HG02763 (cell line): ENCODE measurements at regions not wholly inside any gene's neighbourhood (a gene's known extent, or its start where the extent isn't known, plus 50 kb on each side); places are given as distances from the start of the nearest gene placed in this dataset.

Experiments
- ATAC-seq: cut with Tn5 transposase; IDR thresholded peaks from one replicate; pipeline ENCODE4 v1.9.1; 2021; ENCODE audit warnings: mild to moderate bottlenecking, moderate library complexity; ENCODE audit not compliant: unreplicated experiment

DNA sequence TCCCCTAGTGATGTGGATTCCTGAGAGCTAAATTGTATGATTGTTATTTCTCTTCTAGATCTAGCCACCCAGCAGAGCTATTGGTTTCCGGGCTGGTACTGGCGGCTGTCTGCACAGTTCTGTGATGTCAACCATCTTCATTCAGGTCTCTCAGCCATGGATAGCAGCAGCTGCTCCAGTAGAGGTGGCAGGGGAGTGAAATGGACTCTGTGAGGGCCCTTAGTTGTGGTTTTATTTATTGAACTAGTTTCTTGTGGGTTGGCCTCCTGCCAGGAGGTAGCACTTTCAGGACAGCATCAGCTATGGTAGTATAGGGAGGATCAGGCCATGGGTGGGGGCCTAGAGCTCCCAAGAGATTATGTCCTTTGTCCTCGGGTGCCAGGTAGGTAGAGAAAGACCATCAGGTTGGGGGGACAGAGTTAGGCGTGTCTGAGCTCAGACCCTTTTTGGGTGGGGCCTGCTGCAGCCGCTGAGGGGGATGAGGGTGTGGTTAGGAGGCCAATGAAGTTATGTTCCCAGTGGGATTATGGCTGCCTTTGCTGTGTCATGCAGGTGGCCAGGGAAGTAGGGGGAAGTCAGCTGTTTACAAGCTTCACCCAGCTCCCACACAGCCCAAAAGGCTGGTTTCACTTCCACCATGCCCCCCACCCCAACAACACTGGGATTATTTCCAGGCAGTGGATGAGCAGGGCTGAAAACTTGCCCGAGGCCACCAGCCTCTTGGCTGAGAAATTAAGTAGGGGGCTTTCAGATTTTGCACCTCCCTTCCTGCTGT lies 55.1 kb upstream of the RGS4 start:
- no peak for ATAC-seq

DNA sequence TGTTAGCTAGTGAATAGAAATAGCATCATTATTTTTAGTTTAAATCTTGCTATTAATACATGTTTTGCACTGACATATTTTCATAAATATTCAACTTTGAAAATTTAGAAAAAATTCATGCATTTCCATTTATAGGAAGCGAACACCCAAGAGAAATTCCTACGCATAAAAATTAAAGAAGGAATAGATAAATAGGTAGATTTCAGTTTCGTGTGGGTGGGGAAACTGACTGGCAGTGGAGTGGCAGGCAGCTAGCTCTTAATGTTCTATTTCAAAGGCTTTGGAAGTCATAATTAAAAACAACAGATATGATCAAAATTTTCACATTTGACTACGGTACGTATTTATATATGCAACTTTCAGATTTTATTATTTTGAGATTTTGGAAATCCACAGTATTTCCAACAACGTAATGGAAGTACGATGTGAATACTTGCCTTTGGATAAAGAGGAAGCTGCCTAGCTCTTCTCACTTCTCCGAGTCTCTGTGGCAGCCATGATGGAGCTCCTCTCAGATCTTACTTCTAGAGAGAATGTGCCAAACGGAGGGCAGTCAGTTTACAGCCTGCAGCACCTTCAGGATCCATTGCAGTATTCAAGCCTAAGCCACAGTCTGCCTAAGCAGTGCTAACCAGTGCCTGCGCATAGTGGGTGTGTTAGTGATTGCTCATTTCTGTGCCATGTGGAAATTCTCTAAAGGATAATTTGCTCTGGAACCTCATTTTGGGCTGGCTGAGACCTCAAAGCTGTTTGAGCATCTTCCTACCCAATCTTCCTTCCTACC lies 62.9 kb upstream of the RGS4 start:
- ATAC-seq = no peak

DNA sequence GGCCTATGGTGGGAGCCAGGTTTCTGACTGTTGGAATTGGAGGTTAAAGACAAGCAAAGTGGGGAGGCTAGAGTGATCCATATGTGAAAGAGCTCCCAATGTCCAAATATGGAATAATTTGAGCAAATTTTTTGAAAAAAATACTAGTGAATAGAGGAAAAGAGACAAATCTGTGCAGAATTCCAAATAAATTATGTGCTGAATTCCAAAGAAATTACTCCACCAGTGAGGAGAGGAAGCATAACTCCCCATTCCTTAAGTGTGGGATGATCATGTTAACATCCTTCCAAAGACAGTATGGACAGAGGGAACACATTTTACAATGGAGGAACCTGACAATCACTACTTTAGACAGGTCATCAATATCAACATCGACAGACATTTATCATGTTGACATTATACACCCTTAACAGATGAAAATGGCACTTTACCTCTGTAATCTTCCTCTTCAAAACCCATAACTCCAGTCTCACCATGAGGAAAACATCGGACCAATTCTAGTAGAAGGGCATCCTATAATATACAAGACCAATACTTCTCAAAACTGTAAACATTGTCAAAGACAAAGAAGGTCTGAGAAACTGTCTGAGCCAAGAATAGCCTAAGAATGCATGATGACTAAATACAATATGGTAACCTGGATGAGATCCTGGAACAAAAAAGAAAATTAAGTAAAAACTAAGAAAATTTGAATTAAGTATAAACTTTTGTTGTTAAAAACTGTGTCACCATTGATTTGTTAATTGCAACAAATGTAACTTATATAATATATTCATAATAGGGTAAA lies 71.5 kb upstream of the RGS4 start:
- ATAC-seq = no peak

DNA sequence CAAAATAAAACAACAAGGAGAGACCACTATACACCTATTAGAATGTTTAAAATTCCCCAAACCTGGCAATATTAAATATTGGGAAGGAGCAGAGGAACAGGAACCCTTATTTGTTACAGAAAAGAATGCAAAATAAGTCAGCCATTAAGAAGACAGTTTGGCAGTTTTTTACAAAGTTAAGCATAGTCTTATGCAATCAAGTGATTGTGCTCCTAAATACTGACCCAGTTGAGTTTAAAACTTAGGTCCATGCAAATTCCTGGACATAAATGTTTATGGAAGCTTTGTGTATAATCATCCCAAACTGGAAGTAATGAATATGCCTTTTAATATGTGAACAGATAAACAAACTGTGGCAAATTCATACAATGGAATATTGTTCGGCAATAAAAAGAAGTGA lies 72.9 kb upstream of the RGS4 start:
- no peak for ATAC-seq

DNA sequence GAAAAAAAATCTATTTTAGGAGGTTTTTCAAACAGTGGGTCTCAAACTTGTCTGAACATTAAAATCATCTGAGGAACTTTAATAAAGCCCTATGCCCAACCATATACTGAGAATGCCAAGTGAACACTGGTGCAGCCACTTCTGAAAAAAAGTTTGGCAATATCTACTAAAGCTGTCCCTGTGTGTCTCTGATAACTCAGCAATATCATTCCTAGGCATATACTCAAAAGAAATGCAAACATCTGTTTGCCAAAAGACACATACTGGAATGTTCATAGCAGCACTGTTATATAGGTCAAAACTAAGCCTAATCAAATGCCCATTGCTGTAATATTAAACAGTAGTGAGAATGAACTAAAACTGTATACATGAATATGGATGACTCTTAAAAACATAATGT lies 74.2 kb upstream of the RGS4 start:
- ATAC-seq = no peak

DNA sequence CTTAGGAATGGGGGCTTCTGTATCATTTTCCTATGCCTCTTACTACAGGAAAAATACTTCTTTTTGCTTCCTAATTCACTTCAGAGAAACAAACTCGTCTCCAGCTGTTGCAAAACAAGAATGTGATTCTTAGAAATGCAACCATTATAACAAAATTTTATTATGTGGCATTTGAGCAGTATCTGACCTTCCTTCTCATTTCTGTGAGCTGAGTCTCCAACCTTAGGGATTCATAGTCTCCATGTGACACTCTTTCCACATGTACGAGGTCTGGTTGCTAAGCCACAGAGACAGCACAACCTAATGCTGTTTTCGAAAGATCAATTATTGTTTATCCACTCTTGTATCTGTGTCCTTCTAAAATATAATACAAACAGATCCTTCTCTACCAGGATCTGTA lies 75.3 kb upstream of the RGS4 start:
- ATAC-seq = no peak

DNA sequence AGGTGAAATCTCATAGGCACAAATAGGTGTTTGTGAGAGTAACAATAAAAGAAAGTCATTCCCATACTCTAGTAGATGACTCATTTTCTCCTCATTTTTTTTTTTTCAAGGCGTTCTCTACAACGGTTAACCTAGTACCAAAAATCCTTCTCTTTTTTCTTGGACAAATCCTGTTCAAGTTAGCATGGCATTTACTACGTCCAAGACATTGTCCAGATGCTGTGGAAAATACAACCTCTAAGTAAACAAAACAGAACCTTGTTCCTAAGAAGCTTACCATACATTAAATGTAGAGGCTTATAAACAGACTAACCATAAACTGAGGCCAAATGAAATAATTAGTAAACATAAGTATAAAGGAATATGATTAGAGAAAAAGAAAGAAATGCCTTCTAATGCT lies 76.2 kb upstream of the RGS4 start:
- ATAC-seq = no peak

DNA sequence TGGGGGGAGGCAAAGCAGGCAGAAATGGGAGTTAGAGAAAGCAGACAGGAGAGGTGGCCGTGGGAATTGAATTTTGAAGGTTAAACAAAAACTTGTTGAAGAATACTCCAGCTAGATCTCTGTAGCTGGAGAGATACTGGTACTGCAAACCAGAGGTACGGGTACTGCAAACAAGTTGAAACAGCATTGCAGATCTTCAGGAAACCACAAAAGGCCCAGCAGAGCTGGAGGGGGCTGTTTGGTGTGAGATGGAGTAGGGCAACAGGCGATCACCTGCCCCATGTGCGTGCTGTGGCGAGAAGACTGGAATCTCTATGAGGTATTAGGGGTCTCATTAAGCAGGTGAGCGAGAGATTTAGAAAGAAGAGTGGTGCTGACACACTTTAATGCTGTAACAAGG lies 77.7 kb upstream of the RGS4 start:
- ATAC-seq = no peak

DNA sequence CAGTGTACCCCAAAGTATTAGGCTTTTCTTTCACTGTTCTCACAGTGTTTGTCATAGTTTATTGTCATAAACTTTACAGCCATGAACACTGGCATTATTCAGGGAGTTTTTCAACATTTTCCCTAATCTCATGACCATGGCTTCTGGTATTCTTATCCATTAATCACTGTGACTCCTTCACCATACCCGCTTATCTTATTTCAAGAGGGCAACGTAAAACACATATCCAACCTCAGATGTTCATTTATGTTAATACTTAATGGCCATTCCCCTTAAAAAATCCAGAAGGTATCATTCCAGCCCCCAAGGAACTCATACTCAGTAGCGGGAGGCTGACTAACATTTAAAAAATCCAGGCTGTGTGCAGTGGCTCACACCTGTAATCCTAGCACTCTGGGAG lies 78.5 kb upstream of the RGS4 start:
- ATAC-seq = no peak

DNA sequence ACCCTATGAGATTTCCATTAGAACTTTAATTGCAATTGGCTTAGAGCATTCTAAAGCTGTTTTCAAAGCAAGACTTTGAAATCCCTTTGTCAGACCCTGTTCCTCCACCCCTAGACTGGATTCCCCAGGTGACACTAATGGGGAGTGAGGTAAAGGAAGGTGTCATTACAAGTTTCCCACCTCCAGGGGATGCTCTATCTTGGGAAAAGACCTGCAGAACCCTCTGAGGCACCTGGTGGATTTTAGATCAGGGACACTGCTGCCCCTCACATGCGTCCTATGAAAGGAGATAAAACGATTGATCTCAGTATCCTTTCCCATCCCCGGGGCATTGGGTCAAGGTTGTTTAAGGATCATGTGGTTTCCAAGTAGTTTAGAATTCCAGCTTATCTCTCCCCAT lies 80.3 kb upstream of the RGS4 start:
- ATAC-seq = no peak

DNA sequence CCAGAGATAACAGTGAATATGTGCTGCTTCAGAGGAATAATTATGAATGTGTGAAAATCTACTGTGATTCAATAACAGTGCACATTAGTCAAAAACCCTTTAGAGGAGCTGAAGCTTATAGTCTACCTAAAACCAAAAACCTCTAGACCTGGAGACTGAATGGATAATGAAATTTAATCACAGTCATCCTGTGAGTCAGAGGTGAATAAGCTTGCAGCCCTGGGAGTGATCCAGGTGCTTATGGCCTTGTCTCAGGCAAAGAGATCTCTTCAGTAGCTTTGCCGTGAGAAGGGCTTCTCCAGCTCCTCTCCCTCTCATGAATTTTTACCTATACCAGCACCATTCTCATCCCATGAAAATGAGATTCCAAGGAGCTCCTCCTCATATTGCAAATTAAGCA lies 81.3 kb upstream of the RGS4 start:
- no peak for ATAC-seq

DNA sequence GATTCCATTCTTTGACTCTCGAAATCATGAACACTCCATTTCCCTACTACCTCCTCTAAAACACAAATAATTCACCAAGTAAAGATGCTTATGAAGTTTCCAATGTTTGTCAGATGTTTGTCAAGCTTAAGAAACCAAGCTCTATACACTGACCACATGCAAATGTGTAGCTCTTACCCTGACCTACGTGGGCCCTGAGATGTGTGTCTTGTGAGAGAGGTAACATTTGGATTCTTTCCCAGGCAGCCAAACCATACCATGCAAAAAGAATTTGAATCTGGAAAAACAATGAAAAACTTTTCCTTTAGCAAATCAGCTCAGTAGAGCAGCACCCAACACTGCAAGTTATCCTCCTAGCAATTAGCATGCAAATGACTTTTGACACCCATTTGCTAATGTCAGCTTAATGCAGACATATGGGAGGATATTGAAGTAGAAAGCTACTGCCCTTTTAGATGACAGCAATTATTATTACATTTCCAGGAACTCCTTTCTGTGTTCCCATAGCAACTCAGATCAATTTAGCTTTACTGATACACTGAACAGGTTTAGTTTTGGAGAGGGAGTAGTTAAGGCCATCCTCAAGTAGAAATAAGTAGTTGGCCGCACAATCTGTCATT lies 83.2 kb upstream of the RGS4 start:
- ATAC-seq = no peak

DNA sequence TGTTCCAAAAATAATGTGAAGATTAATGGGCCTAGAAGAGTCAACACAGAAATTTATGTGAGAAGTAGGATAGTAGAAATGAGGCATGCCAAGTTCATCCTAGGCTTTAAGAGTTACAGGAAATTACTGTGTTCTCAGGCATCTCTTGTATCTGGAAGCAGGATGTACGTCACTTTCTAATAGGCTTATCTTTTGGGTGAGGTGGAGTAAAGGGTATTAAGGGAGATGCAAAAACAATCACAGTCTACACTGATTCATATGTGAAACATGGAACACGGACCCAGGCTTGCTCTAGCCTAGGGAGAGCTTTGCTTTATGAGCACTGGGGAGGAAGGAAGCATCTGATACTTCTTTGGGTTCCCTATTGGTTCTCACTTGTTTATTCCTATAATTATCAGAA lies 84.5 kb upstream of the RGS4 start:
- ATAC-seq = no peak

DNA sequence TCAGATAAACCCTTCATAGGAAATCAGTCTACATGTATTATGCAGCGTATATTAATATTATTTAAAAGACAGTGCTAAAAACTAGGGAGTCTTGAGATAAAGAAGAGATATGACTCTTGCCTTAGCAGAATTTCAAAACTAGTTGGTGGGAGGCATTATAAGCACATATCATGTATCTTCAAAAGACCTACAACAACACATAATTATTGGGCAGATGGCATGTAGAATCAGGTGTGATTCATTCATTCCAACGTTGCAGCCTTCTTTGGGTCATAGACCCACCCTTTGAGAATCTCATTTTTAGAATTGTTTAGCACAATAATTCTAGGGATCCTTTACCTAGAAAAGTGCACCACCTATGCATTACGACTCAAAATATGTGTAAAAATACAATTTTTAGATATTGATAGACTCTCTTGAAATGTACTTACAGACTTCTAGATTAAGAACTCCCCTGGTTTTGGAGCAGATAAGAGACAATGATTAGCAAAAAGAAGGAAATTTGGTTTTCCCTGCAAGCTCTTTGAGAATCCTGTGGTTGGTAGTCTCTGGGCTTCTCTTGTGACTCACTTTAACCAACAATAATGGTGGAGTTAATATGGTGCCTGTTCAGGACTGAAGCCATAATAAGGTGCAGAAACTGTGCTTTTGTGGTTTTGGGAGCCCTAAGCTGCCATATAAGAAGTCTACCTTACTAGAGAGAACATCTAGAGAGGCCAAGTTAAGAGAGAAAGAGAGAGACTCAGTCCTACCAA lies 85.3 kb upstream of the RGS4 start:
- no peak for ATAC-seq

DNA sequence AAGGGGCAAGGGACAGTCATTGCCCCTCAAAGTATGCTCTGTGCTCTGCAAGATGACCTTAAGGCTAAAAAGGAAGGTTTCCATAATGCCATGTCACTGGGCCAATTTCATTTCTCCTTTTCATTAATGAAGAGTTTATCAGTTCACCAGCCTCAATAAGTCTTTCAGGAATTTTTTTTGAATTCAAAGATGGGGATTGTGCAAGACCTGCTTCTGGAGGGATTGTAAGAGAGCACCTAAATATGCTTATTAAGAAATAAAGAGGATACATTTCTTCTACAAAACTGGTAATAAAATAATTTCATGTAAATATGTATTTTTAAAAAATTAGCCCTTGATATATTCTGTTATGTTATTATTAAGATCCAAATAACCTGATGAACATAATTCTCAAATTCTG lies 86.8 kb upstream of the RGS4 start:
- ATAC-seq = no peak

DNA sequence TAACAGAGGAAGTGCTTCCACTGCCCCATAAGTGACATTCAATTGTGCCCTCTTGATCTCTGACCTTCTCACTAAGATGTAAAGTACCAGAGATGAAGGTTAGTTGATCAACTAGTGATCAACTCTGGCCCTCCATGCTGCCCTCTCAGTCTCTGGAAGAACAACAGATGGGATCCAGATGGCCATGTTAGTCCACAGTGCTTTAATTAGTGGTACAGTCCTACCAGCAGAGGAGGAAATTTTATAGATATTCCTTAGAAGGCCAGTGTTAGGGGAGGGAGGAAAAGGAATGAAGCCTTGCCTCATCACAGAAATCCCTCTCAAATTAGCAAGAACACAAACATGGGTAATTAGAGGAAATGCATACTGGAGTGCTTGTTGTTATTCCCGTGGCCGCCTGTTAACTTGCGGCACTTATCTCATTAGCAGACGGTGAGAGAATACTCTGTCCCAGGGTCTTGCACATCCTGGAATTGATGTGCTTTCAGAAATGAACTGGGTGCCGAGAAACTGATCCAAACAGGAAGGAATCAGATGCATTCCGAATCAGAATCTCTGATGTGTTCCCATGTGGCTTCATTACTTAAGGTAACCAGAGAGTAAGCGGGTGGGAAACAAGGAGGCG lies 91.1 kb upstream of the RGS4 start:
- ATAC-seq = no peak

DNA sequence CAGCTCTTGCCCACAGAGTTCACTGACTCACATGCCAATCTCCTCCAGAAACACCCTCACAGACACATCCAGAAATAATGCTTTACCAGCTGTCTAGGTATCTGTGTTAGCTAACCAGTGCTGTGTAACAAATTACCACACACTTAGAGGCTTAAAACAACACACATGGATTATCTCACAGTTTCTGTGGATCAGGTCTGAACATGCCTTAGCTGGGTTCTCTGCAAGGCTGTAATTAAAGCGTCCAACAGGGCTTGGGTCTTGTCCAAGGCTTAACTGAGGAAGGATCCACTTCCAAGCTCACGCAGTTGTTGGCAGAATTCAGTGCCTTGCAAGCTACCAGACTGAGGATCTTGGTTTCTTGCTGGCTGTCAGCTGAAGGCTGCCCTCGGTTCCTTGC lies 92.5 kb upstream of the RGS4 start:
- no peak for ATAC-seq

DNA sequence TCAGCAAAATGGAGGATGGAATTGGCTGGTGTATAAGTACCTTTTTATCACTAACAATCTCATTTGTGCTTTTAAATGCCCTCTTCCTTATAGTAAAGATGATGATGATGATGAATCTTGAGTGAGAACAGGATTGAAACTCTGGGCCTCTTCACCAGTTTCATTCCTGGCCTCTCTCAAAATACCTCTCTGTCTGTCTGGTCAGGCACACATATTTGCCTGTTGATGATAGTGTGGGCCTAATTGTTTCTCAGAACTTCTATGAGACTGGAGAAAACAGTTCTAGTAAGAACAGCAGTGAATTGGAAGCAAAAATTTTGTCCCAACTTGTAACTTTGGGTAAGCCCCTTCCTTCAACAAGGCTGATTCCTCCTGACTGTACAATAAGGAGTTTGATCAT lies 94.4 kb upstream of the RGS4 start:
- ATAC-seq = no peak

DNA sequence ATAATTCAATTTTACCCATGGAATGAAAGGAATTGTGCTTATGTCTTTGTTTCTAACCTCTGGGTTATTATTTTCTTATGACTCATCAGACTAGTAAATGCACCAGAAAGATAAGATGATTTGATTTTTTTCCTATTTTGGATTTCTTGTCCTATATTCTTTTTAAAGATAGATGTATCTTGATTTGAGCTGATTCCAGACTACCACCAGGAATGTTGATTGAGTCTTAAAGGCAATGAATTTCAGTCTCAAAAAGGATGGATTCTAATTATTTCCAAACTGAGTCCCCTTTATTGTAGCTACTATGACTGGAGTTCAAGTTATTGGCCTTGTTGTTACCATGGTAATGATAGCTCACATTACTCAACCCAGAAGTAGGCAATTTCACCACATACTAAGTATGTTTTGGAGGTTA lies 95.8 kb upstream of the RGS4 start:
- no peak for ATAC-seq

DNA sequence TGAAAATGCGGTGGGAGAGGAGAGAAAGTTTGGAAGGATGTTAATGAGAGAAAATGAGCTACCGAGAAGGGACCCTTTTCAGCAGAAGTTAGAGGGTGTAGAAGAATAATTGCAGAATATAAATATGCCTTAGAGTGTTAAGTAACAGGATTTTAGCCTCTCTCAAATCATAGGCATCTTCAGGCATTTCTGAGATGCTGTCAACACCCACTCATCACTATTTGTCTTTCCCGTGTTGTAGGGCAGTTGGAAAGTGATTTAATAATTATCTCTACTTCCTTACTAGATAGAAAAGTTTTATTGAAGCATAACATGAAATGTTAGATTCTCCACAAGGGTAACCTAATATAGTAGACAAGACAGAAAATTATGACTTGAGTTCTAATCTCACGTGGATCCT lies 96.4 kb upstream of the RGS4 start:
- ATAC-seq = no peak
